Stimulated activated effector memory CD8-positive, alpha-beta T cell treated with anti-CD3 and anti-CD28 coated beads, Interleukin-12 subunit alpha, Interleukin-12 subunit beta, amount 100 ng/mL, for 72 hours (primary cell): ENCODE measurements at regions not wholly inside any gene's neighbourhood (a gene's known extent, or its start where the extent isn't known, plus 50 kb on each side); places are given as distances from the start of the nearest gene placed in this dataset.
"Not testable (repeated sequence)": the region's sequence is repeated elsewhere in the genome, so short reads cannot be mapped to it uniquely, and the experiment has no call there.

ENCODE experiments used
- ATAC-seq: fragments of 150-1000 bp; cut with Tn5 transposase; 2 replicates; pipeline ENCODE4 v1.10.0; 2021
- DNase-seq, 2 donors: peaks; one replicate each; pipeline ENCODE4 v3.0.0; 2021 to 2022; ENCODE audit warnings: low spot score in 2 of 2
- H3K27ac Mint-ChIP-seq: one replicate; pipeline ENCODE4 v1.8.0; 2022; ENCODE audit warnings: mild to moderate bottlenecking, mixed read lengths
- H3K36me3 Mint-ChIP-seq: one replicate; pipeline ENCODE4 v1.8.0; 2022; ENCODE audit warnings: mild to moderate bottlenecking, mixed read lengths
- H3K4me1 Mint-ChIP-seq: one replicate; pipeline ENCODE4 v1.8.0; 2022; ENCODE audit warnings: mixed read lengths
- H3K4me3 Mint-ChIP-seq: one replicate; pipeline ENCODE4 v1.8.0; 2022; ENCODE audit warnings: mild to moderate bottlenecking, mixed read lengths
- H3K9me3 Mint-ChIP-seq: one replicate; pipeline ENCODE4 v1.8.0; 2022; ENCODE audit warnings: mixed read lengths

- Mint-ChIP-seq H3K4me3 (no peak overlapping the region), H3K36me3 (no peaks in the 10 kb centered on the region), H3K27ac (no peak overlapping the region), H3K4me1 (no peaks in the 10 kb centered on the region), H3K9me3 (no peaks in the 10 kb centered on the region)
- DNase-seq (no peak), ATAC-seq (no peak)
Measured at GRCh38 chr15:26013981-26014380, 150.9 kb upstream of the ATP10A start.

GRCh38 chr15:26011916-26012315, 148.8 kb upstream of the ATP10A start:
- Mint-ChIP-seq H3K4me1 (no peaks in the 10 kb centered on the region), H3K4me3 (no peak overlapping the region), H3K36me3 (no peaks in the 10 kb centered on the region), H3K27ac (no peak overlapping the region), H3K9me3 (no peaks in the 10 kb centered on the region)
- ATAC-seq (no peak), DNase-seq (no peak)

GRCh38 chr15:26007151-26007550, 144.0 kb upstream of the ATP10A start:
- Mint-ChIP-seq H3K4me1 (no peaks in the 10 kb centered on the region), H3K27ac (no peak overlapping the region), H3K9me3 (no peaks in the 10 kb centered on the region), H3K4me3 (no peak overlapping the region), H3K36me3 (no peaks in the 10 kb centered on the region)
- DNase-seq (no peak), ATAC-seq (no peak)

- Mint-ChIP-seq H3K9me3 (peaks cover 9% of the 10 kb centered on the region), H3K36me3 (no peaks in the 10 kb centered on the region), H3K27ac (no peak overlapping the region), H3K4me1 (no peaks in the 10 kb centered on the region), H3K4me3 (no peak overlapping the region)
- DNase-seq (no peak), ATAC-seq (no peak)
Measured at GRCh38 chr15:26001201-26001600, 138.1 kb upstream of the ATP10A start.

- Mint-ChIP-seq H3K27ac (no peak overlapping the region), H3K9me3 (no peaks in the 10 kb centered on the region), H3K4me3 (no peak overlapping the region), H3K36me3 (no peaks in the 10 kb centered on the region), H3K4me1 (no peaks in the 10 kb centered on the region)
- DNase-seq (no peak), ATAC-seq (no peak)
Measured at GRCh38 chr15:25993506-25993905, 130.4 kb upstream of the ATP10A start.

GRCh38 chr15:25990220-25990619, 127.1 kb upstream of the ATP10A start:
- H3K9me3 Mint-ChIP-seq, result no peaks in the 10 kb centered on the region
- no peaks in the 10 kb centered on the region for H3K36me3 Mint-ChIP-seq
- H3K4me3 Mint-ChIP-seq, result no peak overlapping the region
- DNase-seq (no peak), ATAC-seq (no peak)
- no peaks in the 10 kb centered on the region for H3K4me1 Mint-ChIP-seq
- no peak overlapping the region for H3K27ac Mint-ChIP-seq

GRCh38 chr15:25989327-25989726, 126.2 kb upstream of the ATP10A start:
- Mint-ChIP-seq H3K36me3 (no peaks in the 10 kb centered on the region), H3K9me3 (no peaks in the 10 kb centered on the region), H3K4me1 (no peaks in the 10 kb centered on the region), H3K4me3 (no peak overlapping the region), H3K27ac (no peak overlapping the region)
- DNase-seq (no peak), ATAC-seq (no peak)

GRCh38 chr15:25988716-25989115, 125.6 kb upstream of the ATP10A start:
- H3K36me3 Mint-ChIP-seq, ATAC-seq: not testable (repeated sequence)

GRCh38 chr15:25987638-25988037, 124.5 kb upstream of the ATP10A start:
- Mint-ChIP-seq H3K36me3 (no peaks in the 10 kb centered on the region), H3K9me3 (no peaks in the 10 kb centered on the region), H3K4me1 (no peaks in the 10 kb centered on the region), H3K4me3 (no peak overlapping the region), H3K27ac (no peak overlapping the region)
- no peak for ATAC-seq
- no peak for DNase-seq

More at GRCh38 chr15:25988716-25989115, 125.6 kb upstream of the ATP10A start:
- not testable (repeated sequence) for H3K4me1 Mint-ChIP-seq, H3K27ac Mint-ChIP-seq, DNase-seq, H3K9me3 Mint-ChIP-seq, H3K4me3 Mint-ChIP-seq

GRCh38 chr15:25985165-25985564, 122.0 kb upstream of the ATP10A start:
- no peak overlapping the region for H3K4me3 Mint-ChIP-seq
- H3K27ac Mint-ChIP-seq, result no peak overlapping the region
- H3K36me3 Mint-ChIP-seq, result no peaks in the 10 kb centered on the region
- no peak for DNase-seq
- no peaks in the 10 kb centered on the region for H3K4me1 Mint-ChIP-seq
- H3K9me3 Mint-ChIP-seq, result no peaks in the 10 kb centered on the region
- no peak for ATAC-seq

- Mint-ChIP-seq H3K27ac (no peak overlapping the region), H3K9me3 (no peaks in the 10 kb centered on the region), H3K4me3 (no peak overlapping the region), H3K36me3 (no peaks in the 10 kb centered on the region), H3K4me1 (no peaks in the 10 kb centered on the region)
- DNase-seq, result no peak
- no peak for ATAC-seq
Measured at GRCh38 chr15:25982736-25983135, 119.6 kb upstream of the ATP10A start.

GRCh38 chr15:25981114-25981513, 118.0 kb upstream of the ATP10A start:
- DNase-seq (no peak), ATAC-seq (no peak)
- Mint-ChIP-seq H3K9me3 (no peaks in the 10 kb centered on the region), H3K27ac (no peak overlapping the region), H3K4me1 (no peaks in the 10 kb centered on the region), H3K36me3 (no peaks in the 10 kb centered on the region), H3K4me3 (no peak overlapping the region)

- DNase-seq (no peak), ATAC-seq (no peak)
- no peaks in the 10 kb centered on the region for H3K36me3 Mint-ChIP-seq
- H3K4me1 Mint-ChIP-seq, result no peaks in the 10 kb centered on the region
- H3K4me3 Mint-ChIP-seq, result no peak overlapping the region
- H3K9me3 Mint-ChIP-seq, result no peaks in the 10 kb centered on the region
- no peak overlapping the region for H3K27ac Mint-ChIP-seq
Measured at GRCh38 chr15:25972141-25972675, 109.1 kb upstream of the ATP10A start.

- no peaks in the 10 kb centered on the region for H3K9me3 Mint-ChIP-seq
- no peak for DNase-seq
- no peaks in the 10 kb centered on the region for H3K4me1 Mint-ChIP-seq
- no peaks in the 10 kb centered on the region for H3K36me3 Mint-ChIP-seq
- no peak overlapping the region for H3K4me3 Mint-ChIP-seq
- no peak for ATAC-seq
- H3K27ac Mint-ChIP-seq, result no peak overlapping the region
Measured at GRCh38 chr15:25971053-25971452, 107.9 kb upstream of the ATP10A start.

- ATAC-seq (no peak), DNase-seq (no peak)
- Mint-ChIP-seq H3K9me3 (no peaks in the 10 kb centered on the region), H3K27ac (no peak overlapping the region), H3K36me3 (no peaks in the 10 kb centered on the region), H3K4me1 (no peaks in the 10 kb centered on the region), H3K4me3 (no peak overlapping the region)
Measured at GRCh38 chr15:25969886-25970285, 106.8 kb upstream of the ATP10A start.

GRCh38 chr15:25967116-25967515, 104.0 kb upstream of the ATP10A start:
- DNase-seq, result no peak
- ATAC-seq, result no peak
- no peak overlapping the region for H3K4me3 Mint-ChIP-seq
- H3K36me3 Mint-ChIP-seq, result no peaks in the 10 kb centered on the region
- no peaks in the 10 kb centered on the region for H3K4me1 Mint-ChIP-seq
- no peak overlapping the region for H3K27ac Mint-ChIP-seq
- H3K9me3 Mint-ChIP-seq, result no peaks in the 10 kb centered on the region

- Mint-ChIP-seq H3K4me3 (no peak overlapping the region), H3K4me1 (no peaks in the 10 kb centered on the region), H3K9me3 (no peaks in the 10 kb centered on the region), H3K36me3 (no peaks in the 10 kb centered on the region), H3K27ac (no peak overlapping the region)
- ATAC-seq (no peak), DNase-seq (no peak)
Measured at GRCh38 chr15:25965326-25965725, 102.2 kb upstream of the ATP10A start.
